ENCODE measurements at regions not wholly inside any gene's neighbourhood (a gene's known extent, or its start where the extent isn't known, plus 50 kb on each side); places are given as distances from the start of the nearest gene placed in this dataset.
A peak's percentile ranks its signal among the peaks of the same experiment; 100 is the strongest.

DNA sequence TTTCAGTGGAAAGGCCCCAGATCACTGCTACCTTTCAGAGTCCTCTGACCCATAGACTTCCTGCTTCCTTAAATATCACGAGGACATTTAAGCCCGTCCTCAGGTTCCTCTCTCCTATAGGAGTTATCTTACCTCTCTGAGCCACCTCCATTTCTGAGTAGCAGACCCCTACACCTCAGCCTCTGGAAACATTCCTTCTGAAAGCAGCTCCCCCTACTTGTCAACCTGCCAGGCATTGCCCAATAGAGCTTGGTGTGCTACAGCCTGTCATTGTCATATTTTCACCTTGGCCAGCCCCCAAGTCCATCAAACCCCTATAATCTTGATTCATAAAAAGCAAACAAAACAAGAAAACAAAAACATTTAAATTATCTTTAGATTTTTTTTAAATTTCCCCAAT lies 717.9 kb upstream of the SLC8A1 start:
- TF ChIP-seq POLR2AphosphoS5 (IDR thresholded peaks at IDR 0.05; ENCODE audit: low read depth) (no peak), GABPA (IDR thresholded peaks at IDR 0.05; ENCODE audit: low read depth) (no peak), SPI1 (IDR thresholded peaks at IDR 0.05; ENCODE audit: borderline replicate concordance, low read depth) (no peak)
- TF ChIP-seq, protein P1, sequence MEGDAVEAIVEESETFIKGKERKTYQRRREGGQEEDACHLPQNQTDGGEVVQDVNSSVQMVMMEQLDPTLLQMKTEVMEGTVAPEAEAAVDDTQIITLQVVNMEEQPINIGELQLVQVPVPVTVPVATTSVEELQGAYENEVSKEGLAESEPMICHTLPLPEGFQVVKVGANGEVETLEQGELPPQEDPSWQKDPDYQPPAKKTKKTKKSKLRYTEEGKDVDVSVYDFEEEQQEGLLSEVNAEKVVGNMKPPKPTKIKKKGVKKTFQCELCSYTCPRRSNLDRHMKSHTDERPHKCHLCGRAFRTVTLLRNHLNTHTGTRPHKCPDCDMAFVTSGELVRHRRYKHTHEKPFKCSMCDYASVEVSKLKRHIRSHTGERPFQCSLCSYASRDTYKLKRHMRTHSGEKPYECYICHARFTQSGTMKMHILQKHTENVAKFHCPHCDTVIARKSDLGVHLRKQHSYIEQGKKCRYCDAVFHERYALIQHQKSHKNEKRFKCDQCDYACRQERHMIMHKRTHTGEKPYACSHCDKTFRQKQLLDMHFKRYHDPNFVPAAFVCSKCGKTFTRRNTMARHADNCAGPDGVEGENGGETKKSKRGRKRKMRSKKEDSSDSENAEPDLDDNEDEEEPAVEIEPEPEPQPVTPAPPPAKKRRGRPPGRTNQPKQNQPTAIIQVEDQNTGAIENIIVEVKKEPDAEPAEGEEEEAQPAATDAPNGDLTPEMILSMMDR (IDR thresholded peaks at IDR 0.05; ENCODE audit: insufficient read depth, low read length): no peak
- TF ChIP-seq, protein P2, sequence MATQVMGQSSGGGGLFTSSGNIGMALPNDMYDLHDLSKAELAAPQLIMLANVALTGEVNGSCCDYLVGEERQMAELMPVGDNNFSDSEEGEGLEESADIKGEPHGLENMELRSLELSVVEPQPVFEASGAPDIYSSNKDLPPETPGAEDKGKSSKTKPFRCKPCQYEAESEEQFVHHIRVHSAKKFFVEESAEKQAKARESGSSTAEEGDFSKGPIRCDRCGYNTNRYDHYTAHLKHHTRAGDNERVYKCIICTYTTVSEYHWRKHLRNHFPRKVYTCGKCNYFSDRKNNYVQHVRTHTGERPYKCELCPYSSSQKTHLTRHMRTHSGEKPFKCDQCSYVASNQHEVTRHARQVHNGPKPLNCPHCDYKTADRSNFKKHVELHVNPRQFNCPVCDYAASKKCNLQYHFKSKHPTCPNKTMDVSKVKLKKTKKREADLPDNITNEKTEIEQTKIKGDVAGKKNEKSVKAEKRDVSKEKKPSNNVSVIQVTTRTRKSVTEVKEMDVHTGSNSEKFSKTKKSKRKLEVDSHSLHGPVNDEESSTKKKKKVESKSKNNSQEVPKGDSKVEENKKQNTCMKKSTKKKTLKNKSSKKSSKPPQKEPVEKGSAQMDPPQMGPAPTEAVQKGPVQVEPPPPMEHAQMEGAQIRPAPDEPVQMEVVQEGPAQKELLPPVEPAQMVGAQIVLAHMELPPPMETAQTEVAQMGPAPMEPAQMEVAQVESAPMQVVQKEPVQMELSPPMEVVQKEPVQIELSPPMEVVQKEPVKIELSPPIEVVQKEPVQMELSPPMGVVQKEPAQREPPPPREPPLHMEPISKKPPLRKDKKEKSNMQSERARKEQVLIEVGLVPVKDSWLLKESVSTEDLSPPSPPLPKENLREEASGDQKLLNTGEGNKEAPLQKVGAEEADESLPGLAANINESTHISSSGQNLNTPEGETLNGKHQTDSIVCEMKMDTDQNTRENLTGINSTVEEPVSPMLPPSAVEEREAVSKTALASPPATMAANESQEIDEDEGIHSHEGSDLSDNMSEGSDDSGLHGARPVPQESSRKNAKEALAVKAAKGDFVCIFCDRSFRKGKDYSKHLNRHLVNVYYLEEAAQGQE (IDR thresholded peaks at IDR 0.05; ENCODE audit: insufficient replicate concordance, low read depth): no peak
- no peak overlapping the region for H3K27ac ChIP-seq (replicated peaks)
- DNase-seq (ENCODE audit: low read depth in 1 of 2, low spot score in 1 of 2): no peak
- no peak overlapping the region for H3K4me3 ChIP-seq (replicated peaks; ENCODE audit: insufficient read depth, low read length)
- H3K27me3 ChIP-seq (ENCODE audit: insufficient read depth, poor library complexity, severe bottlenecking): no peaks in the 10 kb centered on the region

DNA sequence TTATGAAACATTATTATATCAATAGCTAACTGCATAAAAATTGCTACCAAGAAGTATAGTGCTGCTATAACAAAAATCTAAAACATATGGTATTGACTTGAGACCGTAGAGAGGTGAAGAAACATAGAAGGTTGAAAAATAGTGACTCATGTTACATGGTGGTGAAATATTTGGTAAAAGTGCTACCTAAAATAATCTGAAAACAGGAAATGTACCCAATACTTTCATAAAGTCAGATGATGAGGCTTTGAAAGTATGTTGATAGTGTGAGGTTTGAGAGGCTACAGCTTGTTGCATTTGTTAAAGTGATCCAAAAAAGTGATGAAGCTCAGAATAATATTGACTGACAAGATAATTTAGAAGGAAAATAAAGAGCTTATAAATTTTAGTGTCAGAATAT lies 718.7 kb upstream of the SLC8A1 start:
- Histone ChIP-seq H3K27me3 (ENCODE audit: insufficient read depth, poor library complexity, severe bottlenecking) (no peaks in the 10 kb centered on the region), H3K27ac (replicated peaks) (no peak overlapping the region), H3K4me3 (replicated peaks; ENCODE audit: insufficient read depth, low read length) (no peak overlapping the region)
- no peak for DNase-seq (ENCODE audit: low read depth in 1 of 2, low spot score in 1 of 2)
- TF ChIP-seq, protein P2 (IDR thresholded peaks at IDR 0.05; ENCODE audit: insufficient replicate concordance, low read depth): no peak
- TF ChIP-seq POLR2AphosphoS5 (IDR thresholded peaks at IDR 0.05; ENCODE audit: low read depth) (no peak), SPI1 (IDR thresholded peaks at IDR 0.05; ENCODE audit: borderline replicate concordance, low read depth) (no peak), GABPA (IDR thresholded peaks at IDR 0.05; ENCODE audit: low read depth) (no peak)
- TF ChIP-seq, protein P1 (IDR thresholded peaks at IDR 0.05; ENCODE audit: insufficient read depth, low read length): no peak

DNA sequence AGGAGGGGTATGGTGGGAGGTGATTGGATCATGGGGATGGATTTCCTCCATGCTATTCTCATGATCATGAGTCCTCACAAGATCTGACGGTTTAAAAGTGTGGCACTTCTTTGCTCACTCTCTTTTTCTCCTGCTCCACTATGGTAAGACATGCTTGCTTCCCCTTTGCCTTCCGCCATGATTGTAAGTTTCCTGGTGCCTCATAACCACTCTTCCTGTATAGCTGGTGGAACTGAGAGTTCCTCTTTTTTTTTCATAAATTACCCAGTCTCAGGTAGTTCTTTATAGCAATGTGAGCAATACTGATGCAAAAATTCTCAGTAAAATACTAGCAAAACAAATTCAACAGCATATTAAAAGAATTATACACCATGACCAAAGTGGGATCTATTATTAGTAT lies 728.5 kb upstream of the SLC8A1 start:
- no peak overlapping the region for H3K27ac ChIP-seq (replicated peaks)
- TF ChIP-seq SPI1 (IDR thresholded peaks at IDR 0.05; ENCODE audit: borderline replicate concordance, low read depth): peak; percentile 62; the same call in 1 of the 2 replicates
- TF ChIP-seq POLR2AphosphoS5 (IDR thresholded peaks at IDR 0.05; ENCODE audit: low read depth): no peak
- DNase-seq (ENCODE audit: low read depth in 1 of 2, low spot score in 1 of 2): peak in 1 of 2 experiments; percentile 31
- H3K4me3 ChIP-seq (replicated peaks; ENCODE audit: insufficient read depth, low read length): no peak overlapping the region
- no peaks in the 10 kb centered on the region for H3K27me3 ChIP-seq (ENCODE audit: insufficient read depth, poor library complexity, severe bottlenecking)

DNA sequence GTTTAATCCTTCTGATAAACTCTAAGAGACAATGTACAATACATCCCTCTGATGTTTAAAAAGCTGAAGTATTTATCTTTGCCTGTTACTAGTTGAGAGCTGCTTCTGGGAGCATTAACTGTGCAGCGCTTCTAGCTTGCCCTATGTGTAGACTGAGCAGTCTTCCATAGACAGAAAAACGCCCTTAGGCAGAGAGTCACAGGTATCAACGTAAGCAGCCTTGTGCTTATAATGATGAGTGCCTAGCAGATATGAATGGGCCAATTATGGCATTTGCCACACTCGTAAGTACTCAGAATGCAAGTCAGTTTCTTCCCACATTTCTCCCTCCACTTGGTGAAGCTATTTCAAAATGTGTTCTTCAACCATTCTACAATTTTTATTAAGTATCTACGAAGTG lies 731.1 kb upstream of the SLC8A1 start:
- no peak overlapping the region for H3K27ac ChIP-seq (replicated peaks)
- TF ChIP-seq GABPA (IDR thresholded peaks at IDR 0.05; ENCODE audit: low read depth): no peak
- TF ChIP-seq SPI1 (IDR thresholded peaks at IDR 0.05; ENCODE audit: borderline replicate concordance, low read depth): no peak
- no peak for TF ChIP-seq POLR2AphosphoS5 (IDR thresholded peaks at IDR 0.05; ENCODE audit: low read depth)
- TF ChIP-seq, protein P2 (IDR thresholded peaks at IDR 0.05; ENCODE audit: insufficient replicate concordance, low read depth): no peak
- TF ChIP-seq, protein P1 (IDR thresholded peaks at IDR 0.05; ENCODE audit: insufficient read depth, low read length): no peak
- no peaks in the 10 kb centered on the region for H3K27me3 ChIP-seq (ENCODE audit: insufficient read depth, poor library complexity, severe bottlenecking)
- DNase-seq (ENCODE audit: low read depth in 1 of 2, low spot score in 1 of 2): no peak
- H3K4me3 ChIP-seq (replicated peaks; ENCODE audit: insufficient read depth, low read length): no peak overlapping the region

Measured in HL-60 (cell line).